Activated naive CD4-positive, alpha-beta T cell treated with anti-CD3 and anti-CD28 coated beads, Interleukin-2, amount 50 U/mL, for 72 hours (primary cell): ENCODE measurements at regions not wholly inside any gene's neighbourhood (a gene's known extent, or its start where the extent isn't known, plus 50 kb on each side); places are given as distances from the start of the nearest gene placed in this dataset.

Experiments
- ATAC-seq, 2 donors: fragments of 150-1000 bp; cut with Tn5 transposase; 2 replicates each; pipeline ENCODE4 v1.10.0; 2021; ENCODE audit warnings: mild to moderate bottlenecking in 2 of 2, moderate library complexity in 2 of 2
- DNase-seq, 2 donors: peaks; one replicate each; pipeline ENCODE4 v3.0.0; 2021 to 2022; ENCODE audit warnings: low spot score in 2 of 2
- H3K27ac Mint-ChIP-seq, 2 donors: one replicate each; pipeline ENCODE4 v1.8.0; 2022; ENCODE audit warnings: mild to moderate bottlenecking in 2 of 2, mixed read lengths in 2 of 2
- H3K36me3 Mint-ChIP-seq, 2 donors: one replicate each; pipeline ENCODE4 v1.8.0; 2022; ENCODE audit warnings: mixed read lengths in 2 of 2
- H3K9me3 Mint-ChIP-seq, 2 donors: one replicate each; pipeline ENCODE4 v1.8.0; 2022; ENCODE audit warnings: mixed read lengths in 2 of 2

DNA sequence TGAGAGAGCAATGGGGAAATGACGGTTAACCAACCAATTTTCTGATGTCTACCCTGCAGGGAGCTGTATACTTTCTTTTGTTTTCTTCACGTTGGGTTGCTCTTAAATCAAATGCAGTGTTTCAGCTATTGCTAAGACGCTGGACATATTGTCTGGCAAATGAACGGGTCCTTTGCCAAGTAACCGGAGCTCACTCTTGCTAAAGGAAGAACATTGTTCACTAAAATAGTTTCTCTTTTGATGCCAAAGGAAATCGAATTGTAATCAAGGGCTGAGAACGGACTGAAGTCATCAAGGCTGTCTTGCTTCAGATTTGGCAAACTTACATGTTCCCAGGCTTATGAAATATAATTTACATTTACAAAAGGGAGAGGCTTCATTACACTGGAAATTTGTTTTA, 142.3 kb upstream of the ARGLU1 start:
- H3K36me3 Mint-ChIP-seq, result no peaks in the 10 kb centered on the region
- ATAC-seq (no peak), DNase-seq (no peak)
- no peaks in the 10 kb centered on the region for H3K9me3 Mint-ChIP-seq
- no peak overlapping the region for H3K27ac Mint-ChIP-seq

DNA sequence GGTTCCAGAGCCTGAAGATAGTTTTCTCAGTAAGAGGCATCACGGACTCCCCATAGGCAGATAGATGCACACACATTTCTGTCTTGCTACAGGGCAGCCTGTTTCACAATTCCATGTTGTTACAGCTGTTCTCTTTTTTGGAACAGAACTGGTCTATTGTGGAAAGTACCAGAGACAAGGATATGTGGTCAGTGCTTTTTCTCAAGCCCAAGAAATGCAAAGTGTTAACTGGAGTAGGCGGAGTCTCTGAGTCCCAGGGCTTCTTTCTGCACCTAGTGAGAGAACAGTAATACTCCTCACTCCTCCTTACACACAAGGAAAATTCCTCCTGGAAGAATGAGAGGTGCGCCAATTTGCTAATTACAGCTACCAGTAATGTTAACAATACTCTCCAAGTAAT, 141.6 kb upstream of the ARGLU1 start:
- no peak for DNase-seq

DNA sequence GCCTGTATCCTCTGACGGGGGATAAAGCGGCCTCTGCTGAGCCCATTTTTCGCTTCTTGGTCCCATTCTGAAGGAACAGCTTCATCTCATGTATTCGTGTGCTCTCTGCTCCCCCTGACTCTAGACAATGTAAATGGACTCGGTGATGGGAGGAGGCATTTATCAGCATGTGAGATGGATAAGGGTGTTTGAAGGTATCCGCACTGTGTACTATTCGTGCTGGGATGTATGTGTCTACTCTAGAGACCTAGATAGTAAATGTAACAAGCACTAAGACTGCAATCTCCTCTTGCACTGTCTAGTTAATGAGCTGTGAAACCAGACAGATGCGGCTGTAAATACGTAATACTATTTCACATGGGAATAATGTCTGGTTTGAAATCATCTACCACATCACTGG, 134.6 kb upstream of the ARGLU1 start:
- Mint-ChIP-seq H3K9me3 (no peaks in the 10 kb centered on the region), H3K36me3 (no peaks in the 10 kb centered on the region), H3K27ac (no peak overlapping the region)
- no peak for ATAC-seq
- no peak for DNase-seq

More for the DNA sequence above, 141.6 kb upstream of the ARGLU1 start:
- no peaks in the 10 kb centered on the region for H3K9me3 Mint-ChIP-seq
- H3K27ac Mint-ChIP-seq, result no peak overlapping the region
- ATAC-seq, result no peak
- H3K36me3 Mint-ChIP-seq, result no peaks in the 10 kb centered on the region

DNA sequence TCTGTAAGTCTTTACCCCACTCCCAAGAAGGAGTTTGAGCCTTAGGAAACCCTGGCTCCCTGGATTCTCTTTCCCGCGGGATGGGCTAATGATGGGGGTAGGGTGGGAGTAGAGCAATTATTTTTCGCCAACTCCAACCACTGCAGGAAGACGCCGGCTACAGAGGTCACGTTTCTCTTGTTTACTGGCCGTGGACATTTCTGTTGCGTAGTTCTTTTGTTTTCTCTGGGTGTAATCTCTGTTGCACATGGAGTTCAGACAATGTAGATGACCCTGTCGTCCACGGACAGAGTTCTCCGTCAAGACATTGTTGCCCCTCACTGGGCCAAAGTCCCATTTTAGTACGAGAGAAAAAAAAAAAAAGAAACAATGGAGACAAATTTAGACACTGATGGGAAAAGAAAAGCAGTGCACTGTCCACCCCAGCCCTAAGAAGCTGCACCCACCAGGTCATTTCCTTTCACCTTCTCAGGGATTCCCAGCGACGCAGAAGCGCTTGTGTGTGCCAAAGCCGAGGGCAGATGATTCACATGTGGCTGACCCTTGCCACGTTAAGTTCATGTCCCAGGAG, 133.9 kb upstream of the ARGLU1 start:
- DNase-seq (no peak), ATAC-seq (no peak)
- Mint-ChIP-seq H3K9me3 (no peaks in the 10 kb centered on the region), H3K27ac (no peak overlapping the region), H3K36me3 (no peaks in the 10 kb centered on the region)

DNA sequence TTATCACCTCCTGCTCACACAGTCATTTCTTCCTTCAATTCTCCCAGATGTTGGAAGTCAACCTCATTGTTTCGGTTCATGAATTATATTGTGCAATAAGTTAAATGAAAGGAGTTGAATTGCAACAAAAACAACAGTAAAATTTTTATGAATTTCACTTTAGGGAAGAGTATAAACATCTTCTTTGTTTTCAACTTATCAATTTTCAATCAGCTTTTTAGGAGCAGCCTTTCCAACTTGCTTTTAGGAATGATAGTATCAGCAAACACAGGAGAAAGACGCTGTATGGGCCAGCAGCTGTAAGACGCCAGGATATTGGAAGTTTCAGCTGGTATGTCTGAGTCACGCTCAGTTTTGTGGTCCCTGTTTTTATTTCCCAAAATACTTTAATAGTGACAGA, 132.5 kb upstream of the ARGLU1 start:
- Mint-ChIP-seq H3K27ac (no peak overlapping the region), H3K9me3 (no peaks in the 10 kb centered on the region), H3K36me3 (no peaks in the 10 kb centered on the region)
- DNase-seq, result no peak
- no peak for ATAC-seq

DNA sequence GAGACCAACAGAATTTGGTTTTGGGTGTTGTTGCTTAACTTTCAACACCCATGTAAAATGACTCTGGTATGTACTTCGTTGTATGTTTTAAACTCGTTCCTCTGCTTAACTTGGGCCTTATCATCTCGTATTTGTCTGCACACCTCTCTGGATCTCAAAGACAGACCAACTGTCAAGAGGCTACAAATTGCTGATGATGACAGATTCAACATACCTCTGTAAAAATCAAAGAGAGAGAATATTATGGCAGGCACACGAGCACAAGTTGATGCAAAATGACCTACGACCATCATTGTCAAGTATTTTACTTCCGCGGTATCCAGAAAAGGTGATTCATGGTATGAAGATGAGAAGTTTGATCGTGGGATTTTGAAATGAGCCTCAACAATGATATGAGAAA, 132.1 kb upstream of the ARGLU1 start:
- ATAC-seq (no peak), DNase-seq (no peak)
- Mint-ChIP-seq H3K27ac (no peak overlapping the region), H3K36me3 (no peaks in the 10 kb centered on the region), H3K9me3 (no peaks in the 10 kb centered on the region)

DNA sequence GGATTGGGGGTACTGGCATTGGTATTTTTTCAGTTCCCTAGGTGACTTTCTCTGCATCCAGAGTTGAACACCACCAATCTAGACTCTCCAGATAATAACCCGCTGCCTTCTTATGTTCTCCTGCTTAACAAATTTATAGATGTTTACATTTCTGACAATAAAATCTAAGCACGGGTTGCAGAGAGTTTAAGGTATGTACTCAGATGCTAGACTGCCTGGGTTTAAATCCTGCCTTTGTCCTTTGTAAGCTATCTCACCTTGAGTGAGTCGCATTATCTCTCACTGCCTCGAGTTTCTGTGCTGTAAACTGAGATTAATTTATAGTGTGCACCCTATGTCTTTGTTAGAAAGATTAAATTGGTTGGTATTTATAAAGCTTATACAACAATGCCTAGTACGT, 131.4 kb upstream of the ARGLU1 start:
- Mint-ChIP-seq H3K27ac (no peak overlapping the region), H3K9me3 (no peaks in the 10 kb centered on the region), H3K36me3 (no peaks in the 10 kb centered on the region)
- DNase-seq, result no peak
- no peak for ATAC-seq

DNA sequence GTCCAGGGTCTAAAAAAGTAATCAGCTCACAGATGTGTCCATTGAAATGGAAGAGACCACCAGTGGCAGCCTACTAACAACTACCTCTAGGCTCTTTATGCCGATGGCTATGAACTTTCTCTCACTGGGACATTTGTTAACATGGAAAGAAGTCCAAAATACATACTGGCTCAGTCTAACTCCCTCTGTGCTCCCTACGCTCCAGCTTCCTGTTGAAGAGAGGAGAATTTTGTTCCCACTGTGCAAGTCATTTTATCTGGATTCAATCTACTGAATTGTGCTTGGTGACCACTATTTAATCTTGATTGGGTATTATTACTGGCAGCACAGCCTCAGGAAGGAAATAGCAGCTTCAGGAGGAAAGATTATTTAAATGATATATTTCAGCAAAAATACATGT, 128.8 kb upstream of the ARGLU1 start:
- H3K36me3 Mint-ChIP-seq, result no peaks in the 10 kb centered on the region

DNA sequence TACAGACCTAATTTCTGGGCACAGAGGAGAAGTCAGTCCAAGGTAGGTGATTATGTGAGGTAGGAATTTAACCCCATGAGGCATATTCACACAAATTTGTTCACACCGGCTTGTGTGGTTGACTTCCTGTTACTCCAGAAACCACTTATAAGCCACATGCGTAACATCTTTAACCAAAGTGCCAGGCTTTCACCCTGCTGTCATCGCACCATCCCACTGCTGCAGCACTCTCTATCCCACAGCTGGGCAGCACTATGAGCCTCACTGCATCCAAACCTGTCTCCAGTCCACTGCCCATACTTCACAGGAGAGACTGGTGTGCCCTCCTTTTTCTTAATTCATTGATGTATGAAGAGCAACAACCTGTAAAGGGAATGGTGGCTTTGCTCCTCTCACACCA, 128.2 kb upstream of the ARGLU1 start:
- Mint-ChIP-seq H3K27ac (no peak overlapping the region), H3K9me3 (no peaks in the 10 kb centered on the region), H3K36me3 (no peaks in the 10 kb centered on the region)
- ATAC-seq (no peak), DNase-seq (no peak)

More for the DNA sequence above, 128.8 kb upstream of the ARGLU1 start:
- Mint-ChIP-seq H3K9me3 (no peaks in the 10 kb centered on the region), H3K27ac (no peak overlapping the region)
- DNase-seq, result no peak
- ATAC-seq, result no peak

DNA sequence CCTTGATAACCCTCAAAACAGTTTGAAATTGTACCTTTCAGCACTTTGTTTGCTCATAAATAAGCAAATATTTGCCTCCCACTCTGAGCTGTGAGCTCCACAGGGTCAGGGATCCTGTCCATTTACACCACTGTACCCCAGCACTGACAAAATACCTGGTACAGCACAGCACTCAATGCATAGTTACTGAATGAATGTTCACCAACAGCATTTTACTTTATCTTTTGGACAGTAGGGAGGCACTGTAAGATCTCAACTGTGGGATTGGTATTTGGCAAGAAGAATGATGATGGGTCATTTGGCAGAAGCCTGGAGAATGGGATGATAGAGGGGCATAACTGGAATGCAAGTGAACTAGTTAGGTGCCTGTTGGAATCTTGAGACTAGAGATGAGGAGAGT, 127.2 kb upstream of the ARGLU1 start:
- no peaks in the 10 kb centered on the region for H3K9me3 Mint-ChIP-seq
- no peak for DNase-seq
- ATAC-seq, result no peak
- H3K36me3 Mint-ChIP-seq, result no peaks in the 10 kb centered on the region
- H3K27ac Mint-ChIP-seq, result no peak overlapping the region

DNA sequence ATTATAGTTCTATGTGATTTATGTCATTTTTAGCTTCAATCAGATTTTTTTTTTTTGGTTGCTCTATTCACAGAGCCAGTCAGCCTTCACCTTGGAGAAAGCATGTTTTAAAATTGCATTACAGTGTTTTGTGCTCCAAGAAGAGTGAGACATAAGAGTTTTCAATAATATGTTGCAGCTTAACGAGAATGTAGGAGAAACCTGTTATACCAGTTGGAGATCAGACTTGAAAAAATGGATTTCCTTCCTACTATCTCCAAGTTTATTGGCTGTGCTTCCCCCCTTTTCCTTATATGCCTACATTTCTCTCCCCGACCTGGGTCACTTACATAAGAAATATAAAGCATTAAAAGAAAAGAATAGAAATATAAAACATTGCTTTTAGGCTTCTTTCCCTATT, 123.9 kb upstream of the ARGLU1 start:
- DNase-seq (no peak), ATAC-seq (no peak)
- H3K36me3 Mint-ChIP-seq, result no peaks in the 10 kb centered on the region
- H3K27ac Mint-ChIP-seq, result no peak overlapping the region
- no peaks in the 10 kb centered on the region for H3K9me3 Mint-ChIP-seq

DNA sequence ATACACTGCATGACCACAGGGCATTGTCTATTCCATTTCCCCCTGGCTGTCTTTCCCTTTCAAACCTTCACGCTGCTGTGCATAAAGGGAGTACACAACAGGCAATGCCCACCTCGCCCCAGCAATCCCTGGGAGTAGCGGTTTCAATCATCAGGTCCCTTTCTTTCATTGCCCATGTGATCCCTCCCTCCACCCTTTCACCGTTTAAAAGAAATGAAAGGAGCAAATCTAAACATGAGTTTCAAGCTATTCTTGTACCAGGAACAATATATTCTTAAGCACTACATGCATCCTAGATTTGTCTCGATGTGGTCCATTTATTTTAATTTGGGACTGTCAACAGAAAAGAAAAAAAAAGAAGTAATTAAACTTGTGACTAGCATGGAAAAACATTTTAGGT, 123.4 kb upstream of the ARGLU1 start:
- H3K27ac Mint-ChIP-seq, result no peak overlapping the region
- DNase-seq (no peak), ATAC-seq (no peak)
- no peaks in the 10 kb centered on the region for H3K9me3 Mint-ChIP-seq
- no peaks in the 10 kb centered on the region for H3K36me3 Mint-ChIP-seq

DNA sequence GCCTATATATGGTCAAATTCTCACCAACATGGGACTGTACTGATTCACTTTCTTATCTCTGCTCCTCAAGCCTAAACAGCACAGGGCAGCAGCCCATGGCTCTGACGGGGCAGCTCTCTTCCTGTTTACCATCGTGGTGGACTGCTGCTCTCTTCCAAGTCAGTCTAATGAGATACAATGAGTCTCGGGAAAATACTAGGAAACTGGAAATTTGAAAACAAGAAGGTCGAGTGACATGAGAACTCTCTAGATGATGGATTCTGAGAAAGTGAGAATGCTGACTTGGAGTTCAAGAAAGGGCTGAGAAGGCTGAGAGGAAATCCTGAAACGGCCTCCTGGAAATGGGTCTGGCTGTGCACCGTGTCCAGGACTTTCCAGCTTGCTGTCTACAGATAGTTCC, 122.8 kb upstream of the ARGLU1 start:
- Mint-ChIP-seq H3K9me3 (no peaks in the 10 kb centered on the region), H3K36me3 (no peaks in the 10 kb centered on the region), H3K27ac (no peak overlapping the region)
- ATAC-seq (no peak), DNase-seq (no peak)

DNA sequence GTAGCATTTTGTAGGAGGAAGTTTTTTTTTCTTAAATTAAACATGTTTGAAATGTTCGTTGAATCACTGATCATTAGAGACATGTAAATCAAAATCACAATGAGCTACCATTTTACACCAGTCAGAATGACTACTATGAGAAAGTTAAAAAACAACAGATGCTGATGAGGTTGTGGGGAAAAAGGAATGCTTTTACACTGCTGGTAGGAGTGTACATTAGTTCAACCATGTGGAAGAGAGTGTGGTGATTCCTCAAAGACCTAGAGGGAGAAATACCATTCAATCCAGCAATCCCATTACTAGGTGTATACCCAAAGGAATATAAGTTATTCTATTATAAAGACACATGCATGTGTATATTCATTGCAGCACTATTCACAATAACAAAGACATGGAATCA, 122.0 kb upstream of the ARGLU1 start:
- no peak for ATAC-seq
- no peak overlapping the region for H3K27ac Mint-ChIP-seq
- no peaks in the 10 kb centered on the region for H3K36me3 Mint-ChIP-seq
- DNase-seq, result no peak
- no peaks in the 10 kb centered on the region for H3K9me3 Mint-ChIP-seq

DNA sequence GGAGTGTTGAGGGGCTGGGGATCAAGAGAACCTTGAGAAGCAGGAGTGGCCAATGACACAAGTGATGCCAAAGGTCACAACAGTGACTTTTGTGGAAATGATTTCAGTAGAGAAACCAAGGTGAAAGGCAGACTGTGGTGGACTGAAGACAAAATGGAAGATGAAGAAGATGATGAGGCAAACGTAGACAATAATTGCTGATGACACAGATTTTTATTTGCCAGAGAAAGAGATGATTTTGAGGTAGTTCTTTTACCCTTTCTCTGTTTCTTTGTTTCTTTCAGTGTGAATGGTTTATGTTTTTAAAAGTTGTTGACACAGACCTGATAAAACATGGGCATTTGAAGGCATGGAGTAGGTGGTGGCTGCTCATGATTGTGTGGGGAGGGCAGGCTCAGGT, 121.0 kb upstream of the ARGLU1 start:
- no peak overlapping the region for H3K27ac Mint-ChIP-seq
- no peaks in the 10 kb centered on the region for H3K36me3 Mint-ChIP-seq
- ATAC-seq, result no peak
- DNase-seq, result no peak
- H3K9me3 Mint-ChIP-seq, result no peaks in the 10 kb centered on the region

DNA sequence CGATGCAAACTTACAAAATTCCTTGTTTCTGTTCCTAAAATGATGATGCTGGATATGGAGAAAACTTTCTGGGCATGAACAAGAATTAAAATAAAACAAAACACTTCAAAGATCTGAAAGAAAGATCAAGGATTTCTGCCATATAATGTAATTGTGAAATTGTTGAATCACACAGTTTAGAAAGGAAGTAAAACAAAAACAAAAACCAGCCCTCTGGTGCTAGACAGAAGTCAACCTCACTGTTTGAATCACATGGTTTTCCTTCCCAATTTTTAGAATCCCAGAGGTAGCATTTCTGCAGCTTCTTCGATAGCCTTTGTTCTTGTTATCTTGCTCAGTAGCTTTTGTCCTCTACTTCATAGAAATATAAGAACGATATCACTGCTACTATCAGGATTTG, 118.2 kb upstream of the ARGLU1 start:
- Mint-ChIP-seq H3K9me3 (no peaks in the 10 kb centered on the region), H3K27ac (no peak overlapping the region), H3K36me3 (no peaks in the 10 kb centered on the region)
- ATAC-seq, result no peak
- DNase-seq, result no peak

DNA sequence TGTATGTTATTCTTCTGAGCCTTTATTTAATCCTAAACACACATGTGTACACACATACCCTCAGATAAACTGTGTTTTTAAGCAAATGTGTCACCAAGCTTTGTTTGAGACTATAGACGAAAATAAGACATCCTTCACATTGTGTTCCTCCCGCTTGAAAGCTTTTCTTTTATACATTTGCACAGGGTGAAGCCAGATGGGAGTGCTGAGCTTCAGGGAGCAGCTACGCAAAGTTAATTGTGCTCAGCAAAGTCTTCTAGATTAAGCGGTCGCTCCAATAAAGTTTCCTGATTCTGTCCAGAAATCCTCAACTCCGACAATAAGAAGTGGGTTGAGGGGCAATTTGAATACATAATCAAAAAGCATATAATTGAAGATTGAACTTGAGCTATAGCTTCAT, 117.2 kb upstream of the ARGLU1 start:
- ATAC-seq (no peak), DNase-seq (no peak)
- Mint-ChIP-seq H3K27ac (no peak overlapping the region), H3K9me3 (no peaks in the 10 kb centered on the region), H3K36me3 (no peaks in the 10 kb centered on the region)

DNA sequence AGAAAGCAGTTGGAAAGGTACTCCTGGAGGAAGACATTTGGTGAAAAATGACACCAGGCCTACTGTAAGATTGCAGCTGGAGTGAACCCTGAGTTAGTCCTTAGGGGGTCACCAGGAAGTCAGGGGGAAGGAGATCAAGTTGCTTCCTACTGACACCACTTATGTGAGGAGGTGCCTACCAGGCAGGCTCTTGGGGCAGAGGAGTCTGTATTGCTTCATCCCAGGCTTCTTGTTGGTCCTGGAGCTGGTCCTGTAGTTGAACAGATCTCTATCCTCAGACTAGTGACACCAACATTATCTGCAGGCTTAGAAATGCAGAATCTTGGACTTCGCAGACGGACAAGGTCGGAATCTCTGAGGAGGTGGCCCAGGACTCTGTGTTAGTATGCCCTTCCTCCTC, 116.0 kb upstream of the ARGLU1 start:
- DNase-seq, result no peak
- H3K9me3 Mint-ChIP-seq, result no peaks in the 10 kb centered on the region
- ATAC-seq, result no peak

DNA sequence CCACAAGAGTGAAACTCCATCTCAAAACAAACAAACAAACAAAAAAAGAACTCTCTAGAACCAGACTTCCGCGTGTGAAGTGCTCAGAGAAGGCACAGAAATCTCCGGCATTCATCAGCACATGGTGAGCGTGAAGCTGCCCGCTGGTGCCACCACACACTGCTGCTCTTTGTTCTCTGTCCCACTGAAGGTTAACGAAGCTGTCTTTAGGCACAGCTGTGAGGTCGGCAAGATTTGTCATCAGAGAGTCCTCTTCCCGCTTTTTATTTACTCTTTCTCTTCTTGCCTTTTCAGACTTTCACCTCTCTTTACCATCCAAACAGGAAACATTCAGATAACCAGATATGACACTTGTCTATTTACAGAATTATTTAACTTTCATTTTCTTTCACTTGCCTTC, 115.2 kb upstream of the ARGLU1 start:
- no peak overlapping the region for H3K27ac Mint-ChIP-seq
- DNase-seq (no peak), ATAC-seq (no peak)
- H3K36me3 Mint-ChIP-seq, result no peaks in the 10 kb centered on the region
- H3K9me3 Mint-ChIP-seq, result no peaks in the 10 kb centered on the region

More for the DNA sequence above, 116.0 kb upstream of the ARGLU1 start:
- Mint-ChIP-seq H3K36me3 (no peaks in the 10 kb centered on the region), H3K27ac (no peak overlapping the region)
